ENCODE measurements at regions not wholly inside any gene's neighbourhood (a gene's known extent, or its start where the extent isn't known, plus 50 kb on each side); places are given as distances from the start of the nearest gene placed in this dataset.
"Not testable (repeated sequence)": the region's sequence is repeated elsewhere in the genome, so short reads cannot be mapped to it uniquely, and the experiment has no call there.

DNA sequence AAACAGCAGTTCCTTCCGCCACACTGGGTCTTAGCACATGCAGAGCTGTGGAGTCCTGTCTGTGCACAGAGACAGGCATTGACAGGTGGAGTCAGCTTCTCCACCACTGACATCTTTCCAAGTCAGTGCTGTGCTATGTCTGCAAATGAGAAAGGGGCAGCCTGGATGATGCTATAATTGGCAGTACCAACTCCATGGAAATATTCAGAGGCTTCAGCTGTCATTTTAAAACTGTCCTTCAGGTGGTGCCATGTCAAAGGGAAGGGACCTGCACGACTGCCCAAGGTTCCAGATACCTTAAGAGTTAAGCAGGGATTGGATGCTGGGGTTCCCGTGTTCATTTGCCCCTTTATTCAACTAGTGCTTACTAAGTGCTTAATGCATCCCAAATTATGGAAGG, 258.0 kb upstream of the PRKCQ start:
- no peaks in the 10 kb centered on the region for H3K4me1 ChIP-seq (ENCODE audit: control insufficient read depth, insufficient read depth, low read length)
- TF ChIP-seq ZNF140 (tag by site-specific recombination; IDR thresholded peaks at IDR 0.05) (no peak), ZNF114 (tag by site-specific recombination; IDR thresholded peaks at IDR 0.05) (no peak), ZNF654 (tag by site-specific recombination; IDR thresholded peaks at IDR 0.05; ENCODE audit: low read depth) (peak; percentile 31; the same call in 1 of the 2 replicates), ZNF121 (tag by site-specific recombination; IDR thresholded peaks at IDR 0.05) (0 out of 2 replicates have a peak, but pooled peaks have one; percentile 26), KLF16 (tag by site-specific recombination; IDR thresholded peaks at IDR 0.05) (no peak)
- H3K36me3 ChIP-seq (ENCODE audit: control insufficient read depth in 2 of 2, insufficient read depth in 1 of 2, low read length in 2 of 2): no peaks in the 10 kb centered on the region
- POLR2A ChIA-PET: interaction anchor here (0.6 kb wide), 1 partner anchor 55 kb away, joined by 3 read pairs; no protein-coding TSS in a partner anchor
- CTCF ChIA-PET: interaction anchor here (0.6 to 1.4 kb wide), 7 partner anchors 11 to 331 kb away, joined by 3 to 4 read pairs (median 3); no protein-coding TSS in a partner anchor
- H3K4me3 ChIP-seq (ENCODE audit: low read depth, low read length): no peak overlapping the region
- H3K9me3 ChIP-seq (ENCODE audit: control insufficient read depth, insufficient read depth, low read depth, low read length): no peaks in the 10 kb centered on the region
- H3K27ac ChIP-seq (ENCODE audit: extremely low read depth, low read depth, low read length): no peak overlapping the region

DNA sequence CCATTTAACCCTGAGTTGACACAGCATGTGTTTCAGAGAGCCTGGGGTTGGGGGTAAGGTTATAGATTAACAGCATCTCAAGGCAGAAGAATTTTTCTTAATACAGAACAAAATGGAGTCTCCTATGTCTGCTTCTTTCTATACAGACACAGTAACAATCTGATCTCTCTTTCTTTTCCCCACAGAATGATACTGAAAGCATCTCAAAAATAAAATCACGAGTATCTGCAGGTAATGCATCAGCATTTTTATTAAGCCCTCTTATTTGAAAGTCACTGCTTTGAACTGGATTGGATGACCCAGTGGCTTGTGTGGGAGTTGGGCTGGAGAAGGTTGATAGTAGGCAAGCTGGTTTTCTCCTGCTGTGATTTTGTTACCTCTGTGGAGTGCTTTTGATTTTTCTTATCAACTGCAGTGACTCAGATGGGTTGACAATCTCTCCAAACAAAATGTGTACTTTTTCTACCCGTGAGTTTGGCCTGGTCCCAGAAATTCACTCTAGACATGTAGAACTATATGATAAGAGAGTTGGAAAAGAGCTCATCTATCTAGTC, 253.5 kb upstream of the PRKCQ start:
- CTCF ChIA-PET: no interaction called here
- no peaks in the 10 kb centered on the region for H3K4me1 ChIP-seq (ENCODE audit: control insufficient read depth, insufficient read depth, low read length)
- TF ChIP-seq ZIC2 (tag by site-specific recombination; IDR thresholded peaks at IDR 0.05) (0 out of 2 replicates have a peak, but pooled peaks have one; percentile 19), ZNF561 (tag by site-specific recombination; IDR thresholded peaks at IDR 0.05; ENCODE audit: borderline replicate concordance) (no peak), ZNF549 (tag by site-specific recombination; IDR thresholded peaks at IDR 0.05) (no peak), ZBTB20 (tag by site-specific recombination; IDR thresholded peaks at IDR 0.05) (no peak)
- no peak overlapping the region for H3K4me3 ChIP-seq (ENCODE audit: low read depth, low read length)
- H3K27ac ChIP-seq (ENCODE audit: extremely low read depth, low read depth, low read length): no peak overlapping the region
- no peaks in the 10 kb centered on the region for H3K9me3 ChIP-seq (ENCODE audit: control insufficient read depth, insufficient read depth, low read depth, low read length)
- H3K36me3 ChIP-seq (ENCODE audit: control insufficient read depth in 2 of 2, insufficient read depth in 1 of 2, low read length in 2 of 2): no peaks in the 10 kb centered on the region
- POLR2A ChIA-PET: no interaction called here

GRCh38 chr10:6830981-6831380, 250.9 kb upstream of the PRKCQ start:
- H3K4me1 ChIP-seq (ENCODE audit: control insufficient read depth, insufficient read depth, low read length); H3K9me3 ChIP-seq (ENCODE audit: control insufficient read depth, insufficient read depth, low read depth, low read length); H3K4me3 ChIP-seq (ENCODE audit: low read depth, low read length); CTCF ChIA-PET; H3K36me3 ChIP-seq (ENCODE audit: control insufficient read depth in 2 of 2, insufficient read depth in 1 of 2, low read length in 2 of 2); POLR2A ChIA-PET; H3K27ac ChIP-seq (ENCODE audit: extremely low read depth, low read depth, low read length): not testable (repeated sequence)

DNA sequence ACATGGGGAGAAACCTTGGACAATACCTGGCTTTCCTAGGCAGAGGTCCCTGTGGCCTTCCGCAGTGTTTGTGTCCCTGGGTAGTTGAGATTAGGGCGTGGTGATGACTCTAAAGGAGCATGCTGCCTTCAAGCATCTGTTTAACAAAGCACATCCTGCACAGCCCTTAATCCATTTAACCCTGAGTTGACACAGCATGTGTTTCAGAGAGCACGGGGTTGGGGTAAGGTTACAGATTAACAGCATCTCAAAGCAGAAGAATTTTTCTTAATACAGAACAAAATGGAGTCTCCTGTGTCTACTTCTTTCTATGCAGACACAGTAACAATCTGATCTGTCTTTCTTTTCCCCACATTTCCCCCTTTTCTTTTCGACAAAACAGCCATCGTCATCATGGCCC, 244.7 kb upstream of the PRKCQ start:
- H3K27ac ChIP-seq (ENCODE audit: extremely low read depth, low read depth, low read length); H3K9me3 ChIP-seq (ENCODE audit: control insufficient read depth, insufficient read depth, low read depth, low read length); H3K36me3 ChIP-seq (ENCODE audit: control insufficient read depth in 2 of 2, insufficient read depth in 1 of 2, low read length in 2 of 2); POLR2A ChIA-PET; H3K4me1 ChIP-seq (ENCODE audit: control insufficient read depth, insufficient read depth, low read length); H3K4me3 ChIP-seq (ENCODE audit: low read depth, low read length); CTCF ChIA-PET: not testable (repeated sequence)

- no peak overlapping the region for H3K27ac ChIP-seq (ENCODE audit: extremely low read depth, low read depth, low read length)
- H3K4me3 ChIP-seq (ENCODE audit: low read depth, low read length): no peak overlapping the region
- H3K4me1 ChIP-seq (ENCODE audit: control insufficient read depth, insufficient read depth, low read length): no peaks in the 10 kb centered on the region
- no peaks in the 10 kb centered on the region for H3K36me3 ChIP-seq (ENCODE audit: control insufficient read depth in 2 of 2, insufficient read depth in 1 of 2, low read length in 2 of 2)
- ChIA-PET CTCF (no interaction called here), POLR2A (no interaction called here)
- H3K9me3 ChIP-seq (ENCODE audit: control insufficient read depth, insufficient read depth, low read depth, low read length): no peaks in the 10 kb centered on the region
- TF ChIP-seq ZNF530 (tag by site-specific recombination; IDR thresholded peaks at IDR 0.05; ENCODE audit: low read depth) (no peak), KLF17 (tag by site-specific recombination; IDR thresholded peaks at IDR 0.05) (no peak), ZNF239 (tag by site-specific recombination; IDR thresholded peaks at IDR 0.05) (no peak), PRDM1 (tag by site-specific recombination; IDR thresholded peaks at IDR 0.05) (no peak), ZNF701 (tag by site-specific recombination; IDR thresholded peaks at IDR 0.05) (no peak), ZNF529 (tag by site-specific recombination; IDR thresholded peaks at IDR 0.05; ENCODE audit: insufficient replicate concordance) (no peak), KLF9 (tag by site-specific recombination; IDR thresholded peaks at IDR 0.05; ENCODE audit: low read depth) (no peak), ZBTB49 (tag by site-specific recombination; IDR thresholded peaks at IDR 0.05; ENCODE audit: low read depth) (no peak), ZBTB20 (tag by site-specific recombination; IDR thresholded peaks at IDR 0.05) (no peak), ZNF155 (tag by site-specific recombination; IDR thresholded peaks at IDR 0.05) (no peak), ZFP37 (tag by site-specific recombination; IDR thresholded peaks at IDR 0.05) (no peak), ZNF433 (tag by site-specific recombination; IDR thresholded peaks at IDR 0.05; ENCODE audit: low read depth) (no peak), ZNF654 (tag by site-specific recombination; IDR thresholded peaks at IDR 0.05; ENCODE audit: low read depth) (no peak), ZNF560 (tag by site-specific recombination; IDR thresholded peaks at IDR 0.05; ENCODE audit: borderline replicate concordance) (no peak), ZNF510 (tag by site-specific recombination; IDR thresholded peaks at IDR 0.05; ENCODE audit: insufficient replicate concordance) (no peak), YY1 (tag by site-specific recombination; IDR thresholded peaks at IDR 0.05) (no peak)
These were observed 243.7 kb upstream of the PRKCQ start for GRCh38 chr10:6823770-6824169.

Measured in HEK293 (cell line).